Endothelial cell of umbilical vein (primary cell): ENCODE measurements at regions not wholly inside any gene's neighbourhood (a gene's known extent, or its start where the extent isn't known, plus 50 kb on each side); places are given as distances from the start of the nearest gene placed in this dataset.

Experiments
- BruUV-seq: library from RNA; stranded (reverse); fragments of 400-500 nt; replicated peaks from 2 replicates; lab custom pipeline; 2021; lab: Mats Ljungman, UMichigan
- CTCF ChIA-PET: fragments of 300-600, 350-600 bp; sonication (Branson Sonifier 250); formaldehyde crosslinking; loops from one replicate; lab custom pipeline; 2021; ENCODE audit warnings: antibody characterized with exemption, inconsistent platforms; lab: Charles Lee
- POLR2A ChIA-PET: fragments of 300-600, 350-600 bp; sonication (Branson Sonifier 250); formaldehyde crosslinking; loops from one replicate; lab custom pipeline; 2021; ENCODE audit warnings: antibody characterized with exemption, inconsistent platforms; lab: Charles Lee
- DNase-seq: peaks from one replicate; pipeline ENCODE4 v3.0.0-alpha.2; 2011; ENCODE audit warnings: low read depth, low spot score
- FAIRE-seq: peaks from 2 replicates; lab custom pipeline; 2011; peaks lifted over from hg19 to GRCh38; lab: Jason Lieb, UNC
- H2AFZ ChIP-seq: 2 replicates; pipeline ENCODE4 v1.6.0; 2012; ENCODE audit warnings: low read depth, low read length, control low read depth, inconsistent platforms
- H3K27ac ChIP-seq: 2 replicates; pipeline ENCODE4 v1.5.1; 2011; ENCODE audit warnings: low read depth, mild to moderate bottlenecking, control low read depth, low read length, moderate library complexity; ENCODE audit not compliant: insufficient read depth
- H3K27me3 ChIP-seq, 2 experiments: 2 replicates each; pipeline versions ENCODE4 v1.6.0 to v1.6.1; 2011; ENCODE audit warnings: low read length in 2 of 2, mixed read lengths in 1 of 2; ENCODE audit not compliant: control insufficient read depth in 2 of 2, insufficient read depth in 2 of 2
- H3K36me3 ChIP-seq, 2 experiments: 2 replicates in 1 of 2; 3 replicates in 1 of 2; pipeline ENCODE4 v1.5.1; 2011; ENCODE audit warnings: low read length in 2 of 2, mild to moderate bottlenecking in 1 of 2, moderate library complexity in 1 of 2; ENCODE audit not compliant: control insufficient read depth in 2 of 2, insufficient read depth in 2 of 2; ENCODE audit errors: extremely low read depth in 1 of 2
- H3K4me1 ChIP-seq: 3 replicates; pipeline ENCODE4 v1.5.1; 2011; ENCODE audit warnings: mild to moderate bottlenecking, low read length; ENCODE audit not compliant: control insufficient read depth, insufficient read depth; ENCODE audit errors: extremely low read depth
- H3K4me2 ChIP-seq: 2 replicates; pipeline ENCODE4 v1.6.1; 2011; ENCODE audit warnings: low read length, control low read depth, mixed read lengths; ENCODE audit not compliant: insufficient read depth
- H3K4me3 ChIP-seq, 3 experiments: fragments of 200-600 bp in 1 of 3; sonication (generic), shearing (Covaris generic) in 1 of 3; replicated peaks in 1 of 3; 2 replicates each; pipeline ENCODE4 v1.5.1; 2011 to 2016; ENCODE audit warnings: control low read depth in 3 of 3, low read length in 3 of 3, mild to moderate bottlenecking in 2 of 3, inconsistent platforms in 1 of 3, low read depth in 1 of 3, moderate library complexity in 1 of 3; ENCODE audit not compliant: insufficient read depth in 1 of 3
- H3K79me2 ChIP-seq: 2 replicates; pipeline ENCODE4 v1.6.0; 2012; ENCODE audit warnings: low read length, inconsistent platforms; ENCODE audit not compliant: control insufficient read depth, insufficient read depth
- H3K9ac ChIP-seq: replicated peaks from 2 replicates; pipeline ENCODE3; 2011; ENCODE audit warnings: low read length, control low read depth; ENCODE audit not compliant: insufficient read depth; ENCODE audit errors: extremely low read depth
- H3K9me1 ChIP-seq: replicated peaks from 3 replicates; pipeline ENCODE4 v1.6.0; 2011; ENCODE audit warnings: mild to moderate bottlenecking, low read length; ENCODE audit not compliant: control insufficient read depth, insufficient read depth; ENCODE audit errors: extremely low read depth
- H3K9me3 ChIP-seq: replicated peaks from 2 replicates; pipeline ENCODE4 v1.5.1; 2012; ENCODE audit warnings: low read length, inconsistent platforms; ENCODE audit not compliant: control insufficient read depth, insufficient read depth
- H4K20me1 ChIP-seq: replicated peaks from 2 replicates; pipeline ENCODE3; 2011; ENCODE audit warnings: mild to moderate bottlenecking, low read length; ENCODE audit not compliant: control insufficient read depth, insufficient read depth; ENCODE audit errors: extremely low read depth
- CTCF ChIP-seq, 2 donors: IDR thresholded peaks; 1 replicate in 1 of 2; 2 replicates in 1 of 2; pipeline ENCODE4 v1.5.1; 2011; ENCODE audit warnings: low read length in 2 of 2, mild to moderate bottlenecking in 2 of 2, moderate library complexity in 2 of 2, control low read depth in 1 of 2, inconsistent platforms in 1 of 2, low read depth in 1 of 2; ENCODE audit not compliant: insufficient read depth in 1 of 2; ENCODE audit errors: extremely low read depth in 1 of 2
- GATA2 ChIP-seq: IDR thresholded peaks from 2 replicates; pipeline ENCODE4 v1.7.0; 2011; ENCODE audit warnings: low read depth, mild to moderate bottlenecking, moderate library complexity, mixed read lengths, low read length; ENCODE audit not compliant: insufficient read length, insufficient read depth
- JUN ChIP-seq: IDR thresholded peaks from 2 replicates; pipeline ENCODE4 v1.6.1; 2011; ENCODE audit warnings: borderline replicate concordance, low read depth; ENCODE audit not compliant: insufficient read length, insufficient read depth
- MYC ChIP-seq: IDR thresholded peaks from one replicate; pipeline ENCODE4 v1.6.1; 2011; ENCODE audit warnings: mild to moderate bottlenecking, low read depth, low read length
- POLR2A ChIP-seq: IDR thresholded peaks from 2 replicates; pipeline ENCODE4 v1.6.1; 2012; ENCODE audit warnings: low read depth, mild to moderate bottlenecking, control low read depth, low read length
- POLR2AphosphoS5 ChIP-seq: IDR thresholded peaks from 2 replicates; pipeline ENCODE4 v1.6.1; 2012; ENCODE audit warnings: low read depth, mild to moderate bottlenecking, control low read depth, low read length, moderate library complexity; ENCODE audit not compliant: insufficient read depth
- dilution Hi-C: fragments of 300-500 bp; cut with MboI; formaldehyde crosslinking; loops from one replicate; pipeline ENCODE4 v1.15.0; 2019; ENCODE audit warnings: low sequenced_read_pairs; ENCODE audit not compliant: extremely low pct_ligation_motif_present
- intact Hi-C: fragments of 100-400 bp; cut with micrococcal nuclease; formaldehyde crosslinking; loops from one replicate; pipeline ENCODE4 v1.10.0; 2022

- no peak for FAIRE-seq
- H3K4me2 ChIP-seq: no peak overlapping the region
- ChIA-PET POLR2A (no interaction called here), CTCF (interaction anchor here (1.2 kb wide), 1 partner anchor 9 kb away, joined by 3 read pairs; no protein-coding TSS in a partner anchor)
- dilution Hi-C loops: no loop called here
- no peaks in the 10 kb centered on the region for H3K27me3 ChIP-seq
- no peak overlapping the region for H3K27ac ChIP-seq
- no peaks in the 10 kb centered on the region for H3K4me1 ChIP-seq
- no peaks in the 10 kb centered on the region for H3K9me3 ChIP-seq
- BruUV-seq: no TSS peak
- TF ChIP-seq POLR2A: no peak
- no peak for TF ChIP-seq CTCF (IDR thresholded peaks at IDR 0.05; ENCODE audit: extremely low read depth in 1 of 2, insufficient read depth in 1 of 2, low read depth in 1 of 2, low read length in 2 of 2)
- TF ChIP-seq MYC: no peak
- TF ChIP-seq GATA2: no peak
- no peaks in the 10 kb centered on the region for H3K36me3 ChIP-seq
- no peaks in the 10 kb centered on the region for H3K9me1 ChIP-seq
- DNase-seq: no peak
- H3K79me2 ChIP-seq: no peaks in the 10 kb centered on the region
- H3K9ac ChIP-seq: no peak overlapping the region
- intact Hi-C loops: no loop called here
- no peak overlapping the region for H3K4me3 ChIP-seq
- H2AFZ ChIP-seq: no peak overlapping the region
- H4K20me1 ChIP-seq: no peaks in the 10 kb centered on the region
Observed at GRCh38 chr4:129916991-129917390, 821.0 kb downstream of the C4orf33 start.

- Histone ChIP-seq H3K4me3 (no peak overlapping the region), H3K9me3 (no peaks in the 10 kb centered on the region), H3K4me1 (no peaks in the 10 kb centered on the region), H4K20me1 (no peaks in the 10 kb centered on the region), H3K79me2 (no peaks in the 10 kb centered on the region), H3K36me3 (no peaks in the 10 kb centered on the region), H2AFZ (no peak overlapping the region), H3K9me1 (no peaks in the 10 kb centered on the region), H3K27me3 (no peaks in the 10 kb centered on the region), H3K4me2 (no peak overlapping the region), H3K9ac (no peak overlapping the region), H3K27ac (no peak overlapping the region)
- CTCF ChIA-PET: no interaction called here
- POLR2A ChIA-PET: no interaction called here
- dilution Hi-C loops (no loop called here), intact Hi-C loops (no loop called here)
- DNase-seq: no peak
- no peak for FAIRE-seq
- TF ChIP-seq JUN (no peak), GATA2 (no peak), POLR2AphosphoS5 (no peak), MYC (no peak), POLR2A (no peak)
- BruUV-seq: no TSS peak
Observed at GRCh38 chr4:129917651-129918050, 821.7 kb downstream of the C4orf33 start.
